ENCODE measurements at regions not wholly inside any gene's neighbourhood (a gene's known extent, or its start where the extent isn't known, plus 50 kb on each side); places are given as distances from the start of the nearest gene placed in this dataset.
A peak's percentile ranks its signal among the peaks of the same experiment; 100 is the strongest.

- Histone ChIP-seq H4K20me1 (ENCODE audit: low read length) (no peaks in the 10 kb centered on the region), H3K9me3 (ENCODE audit: low read length) (no peaks in the 10 kb centered on the region), H3K9ac (ENCODE audit: low read length) (no peak overlapping the region), H3F3A (ENCODE audit: low read length, unreplicated experiment) (no peaks in the 10 kb centered on the region), H3K36me3 (ENCODE audit: low read depth, low read length) (no peaks in the 10 kb centered on the region), H3K27ac (ENCODE audit: low read length) (no peak overlapping the region), H3K27me3 (ENCODE audit: low read length) (no peaks in the 10 kb centered on the region), H3K4me1 (ENCODE audit: insufficient read depth, low read length) (peaks cover 14% of the 10 kb centered on the region), H3K79me2 (ENCODE audit: low read length) (no peaks in the 10 kb centered on the region), H3K9me2 (replicated peaks; ENCODE audit: low read length) (no peaks in the 10 kb centered on the region), H2AFZ (ENCODE audit: low read length) (no peak overlapping the region), H3K4me3 (ENCODE audit: low read length) (no peak overlapping the region), H3K4me2 (ENCODE audit: low read length) (0 out of 2 replicates have a peak overlapping the region, but pooled peaks have one; percentile 1)
- no TSS peak for BruUV-seq (replicated peaks)
- intact Hi-C loops (cut with micrococcal nuclease) = loop anchor here (5.0 kb wide), 1 partner anchor 201 kb away; the partner anchor contains the start of gene FNDC3A
- TF ChIP-seq CTCF (conservative IDR thresholded peaks at IDR 0.05; ENCODE audit: low read depth, low read length) (no peak), EZH2 (IDR thresholded peaks at IDR 0.05; ENCODE audit: low read length, unreplicated experiment) (no peak), EZH2phosphoT487 (IDR thresholded peaks at IDR 0.05; ENCODE audit: borderline replicate concordance, low read length) (no peak)
- DNase-seq (peak; percentile 67), ATAC-seq (no peak)
- CTCF ChIA-PET = no interaction called here
- POLR2A ChIA-PET (ENCODE audit: unreplicated experiment) = no interaction called here
Observed at GRCh38 chr13:48775804-48776203, 122.1 kb downstream of the CYSLTR2 start.

GRCh38 chr13:48776401-48776800, 122.7 kb downstream of the CYSLTR2 start:
- Histone ChIP-seq H3K4me2 (ENCODE audit: low read length) (0 out of 2 replicates have a peak overlapping the region, but pooled peaks have one; percentile 1), H3K4me1 (ENCODE audit: insufficient read depth, low read length) (peaks cover 14% of the 10 kb centered on the region), H3K27ac (ENCODE audit: low read length) (no peak overlapping the region), H4K20me1 (ENCODE audit: low read length) (no peaks in the 10 kb centered on the region), H3K4me3 (ENCODE audit: low read length) (no peak overlapping the region), H3K36me3 (ENCODE audit: low read depth, low read length) (no peaks in the 10 kb centered on the region), H3K9me3 (ENCODE audit: low read length) (no peaks in the 10 kb centered on the region), H2AFZ (ENCODE audit: low read length) (no peak overlapping the region), H3F3A (ENCODE audit: low read length, unreplicated experiment) (no peaks in the 10 kb centered on the region), H3K27me3 (ENCODE audit: low read length) (no peaks in the 10 kb centered on the region), H3K9me2 (replicated peaks; ENCODE audit: low read length) (no peaks in the 10 kb centered on the region), H3K9ac (ENCODE audit: low read length) (no peak overlapping the region), H3K79me2 (ENCODE audit: low read length) (no peaks in the 10 kb centered on the region)
- peak; percentile 22 for DNase-seq
- no peak for ATAC-seq
- intact Hi-C loops (cut with micrococcal nuclease) = loop anchor here (5.0 kb wide), 1 partner anchor 201 kb away; the partner anchor contains the start of gene FNDC3A
- BruUV-seq (replicated peaks) = no TSS peak
- ChIA-PET POLR2A (ENCODE audit: unreplicated experiment) (no interaction called here), CTCF (no interaction called here)
- TF ChIP-seq EZH2phosphoT487 (IDR thresholded peaks at IDR 0.05; ENCODE audit: borderline replicate concordance, low read length) = no peak
- no peak for TF ChIP-seq CTCF (conservative IDR thresholded peaks at IDR 0.05; ENCODE audit: low read depth, low read length)
- no peak for TF ChIP-seq EZH2 (IDR thresholded peaks at IDR 0.05; ENCODE audit: low read length, unreplicated experiment)

- no peaks in the 10 kb centered on the region for H4K20me1 ChIP-seq (ENCODE audit: low read length)
- ChIA-PET POLR2A (ENCODE audit: unreplicated experiment) (no interaction called here), CTCF (no interaction called here)
- no peaks in the 10 kb centered on the region for H3K27me3 ChIP-seq (ENCODE audit: low read length)
- TF ChIP-seq EZH2phosphoT487 (IDR thresholded peaks at IDR 0.05; ENCODE audit: borderline replicate concordance, low read length) = no peak
- no peak for TF ChIP-seq EZH2 (IDR thresholded peaks at IDR 0.05; ENCODE audit: low read length, unreplicated experiment)
- no peak for TF ChIP-seq CTCF (conservative IDR thresholded peaks at IDR 0.05; ENCODE audit: low read depth, low read length)
- peaks cover 26% of the 10 kb centered on the region for H3K4me1 ChIP-seq (ENCODE audit: insufficient read depth, low read length)
- H3K4me2 ChIP-seq (ENCODE audit: low read length) = no peak overlapping the region
- H3K27ac ChIP-seq (ENCODE audit: low read length) = no peak overlapping the region
- ATAC-seq = no peak
- no peak overlapping the region for H3K4me3 ChIP-seq (ENCODE audit: low read length)
- intact Hi-C loops (cut with micrococcal nuclease) = loop anchor here (5.0 kb wide), 1 partner anchor 199 kb away; the partner anchor contains the start of gene FNDC3A
- no TSS peak for BruUV-seq (replicated peaks)
- no peak overlapping the region for H3K9ac ChIP-seq (ENCODE audit: low read length)
- no peaks in the 10 kb centered on the region for H3F3A ChIP-seq (ENCODE audit: low read length, unreplicated experiment)
- H3K79me2 ChIP-seq (ENCODE audit: low read length) = no peaks in the 10 kb centered on the region
- no peaks in the 10 kb centered on the region for H3K9me3 ChIP-seq (ENCODE audit: low read length)
- no peaks in the 10 kb centered on the region for H3K36me3 ChIP-seq (ENCODE audit: low read depth, low read length)
- no peak overlapping the region for H2AFZ ChIP-seq (ENCODE audit: low read length)
- no peaks in the 10 kb centered on the region for H3K9me2 ChIP-seq (replicated peaks; ENCODE audit: low read length)
- no peak for DNase-seq
Observed at GRCh38 chr13:48778610-48779009, 124.9 kb downstream of the CYSLTR2 start.
